Vagina (tissue), 2 donors: ENCODE measurements at regions not wholly inside any gene's neighbourhood (a gene's known extent, or its start where the extent isn't known, plus 50 kb on each side); places are given as distances from the start of the nearest gene placed in this dataset.

ENCODE experiments used
- POLR2A ChIP-seq, 2 donors: fragments of 450-650 bp; IDR thresholded peaks; one replicate each; pipeline ENCODE4 v1.6.1; 2017; ENCODE audit warnings: antibody characterized with exemption in 2 of 2, mild to moderate bottlenecking in 2 of 2, moderate library complexity in 2 of 2
- POLR2AphosphoS5 ChIP-seq, 2 donors: sonication (generic); formaldehyde crosslinking; IDR thresholded peaks; one replicate each; pipeline ENCODE4 v1.9.0; 2017; ENCODE audit warnings: antibody characterized with exemption in 2 of 2, mild to moderate bottlenecking in 2 of 2, low read depth in 1 of 2; ENCODE audit not compliant: insufficient read depth in 1 of 2
- TF ChIP-seq, protein P1 (sequence below), 3 experiments: fragments of 450-650 bp in 2 of 3; fragments of 200-600 bp in 1 of 3; sonication (generic) in 1 of 3; IDR thresholded peaks; one replicate each; pipeline ENCODE4 v1.5.1; 2017 to 2019; ENCODE audit warnings: antibody characterized with exemption in 3 of 3, mild to moderate bottlenecking in 2 of 3, moderate library complexity in 2 of 3

DNA sequence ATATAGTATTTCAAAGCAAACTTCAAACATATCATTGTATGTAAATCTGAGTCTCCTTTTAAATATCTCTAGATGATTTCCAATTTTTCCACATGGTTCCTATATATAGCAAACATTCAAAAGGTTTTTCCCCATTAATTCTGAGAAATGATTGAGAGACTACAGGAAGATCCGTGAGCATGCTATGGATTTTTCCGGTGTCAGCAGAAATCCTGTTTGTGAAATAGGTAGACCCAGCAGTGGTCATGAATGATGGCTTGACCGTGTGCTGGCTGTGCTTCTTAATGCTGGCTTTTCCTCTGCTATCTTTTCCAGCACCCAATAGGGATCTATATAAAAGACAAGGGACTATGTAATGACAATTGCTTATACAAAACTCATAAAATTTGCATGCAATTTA, 485.3 kb downstream of the PSAT1 start:
- TF ChIP-seq, protein P1, sequence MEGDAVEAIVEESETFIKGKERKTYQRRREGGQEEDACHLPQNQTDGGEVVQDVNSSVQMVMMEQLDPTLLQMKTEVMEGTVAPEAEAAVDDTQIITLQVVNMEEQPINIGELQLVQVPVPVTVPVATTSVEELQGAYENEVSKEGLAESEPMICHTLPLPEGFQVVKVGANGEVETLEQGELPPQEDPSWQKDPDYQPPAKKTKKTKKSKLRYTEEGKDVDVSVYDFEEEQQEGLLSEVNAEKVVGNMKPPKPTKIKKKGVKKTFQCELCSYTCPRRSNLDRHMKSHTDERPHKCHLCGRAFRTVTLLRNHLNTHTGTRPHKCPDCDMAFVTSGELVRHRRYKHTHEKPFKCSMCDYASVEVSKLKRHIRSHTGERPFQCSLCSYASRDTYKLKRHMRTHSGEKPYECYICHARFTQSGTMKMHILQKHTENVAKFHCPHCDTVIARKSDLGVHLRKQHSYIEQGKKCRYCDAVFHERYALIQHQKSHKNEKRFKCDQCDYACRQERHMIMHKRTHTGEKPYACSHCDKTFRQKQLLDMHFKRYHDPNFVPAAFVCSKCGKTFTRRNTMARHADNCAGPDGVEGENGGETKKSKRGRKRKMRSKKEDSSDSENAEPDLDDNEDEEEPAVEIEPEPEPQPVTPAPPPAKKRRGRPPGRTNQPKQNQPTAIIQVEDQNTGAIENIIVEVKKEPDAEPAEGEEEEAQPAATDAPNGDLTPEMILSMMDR (IDR thresholded peaks at IDR 0.05): no peak
- TF ChIP-seq POLR2AphosphoS5 (IDR thresholded peaks at IDR 0.05; ENCODE audit: insufficient read depth in 1 of 2, low read depth in 1 of 2) (no peak), POLR2A (IDR thresholded peaks at IDR 0.05) (no peak)
